BLaER1 treated with 17β-estradiol and CSF1 and Interleukin-3, amounts not matched to agents 10 nM and 100 nM (cell line): ENCODE measurements at regions not wholly inside any gene's neighbourhood (a gene's known extent, or its start where the extent isn't known, plus 50 kb on each side); places are given as distances from the start of the nearest gene placed in this dataset.
A peak's percentile ranks its signal among the peaks of the same experiment; 100 is the strongest.
"Not testable (repeated sequence)": the region's sequence is repeated elsewhere in the genome, so short reads cannot be mapped to it uniquely, and the experiment has no call there.

Experiments used
- H3K27ac ChIP-seq, 11 experiments: shearing (Covaris generic); formaldehyde crosslinking; 2 replicates each; pipeline ENCODE4 v1.8.1; 2022
- H3K27me3 ChIP-seq, 11 experiments: shearing (Covaris generic); formaldehyde crosslinking; 2 replicates each; pipeline ENCODE4 v1.8.1; 2022
- H3K36me3 ChIP-seq, 11 experiments: shearing (Covaris generic); formaldehyde crosslinking; 2 replicates each; pipeline ENCODE4 v1.8.1; 2022
- H3K4me1 ChIP-seq, 10 experiments: shearing (Covaris generic); formaldehyde crosslinking; 2 replicates each; pipeline ENCODE4 v1.8.1; 2022
- H3K4me2 ChIP-seq, 11 experiments: shearing (Covaris generic); formaldehyde crosslinking; 2 replicates each; pipeline ENCODE4 v1.8.1; 2022
- H3K4me3 ChIP-seq, 10 experiments: shearing (Covaris generic); formaldehyde crosslinking; 2 replicates each; pipeline ENCODE4 v1.8.1; 2022
- H3K9ac ChIP-seq, 11 experiments: shearing (Covaris generic); formaldehyde crosslinking; 2 replicates each; pipeline ENCODE4 v1.8.1; 2022
- H3K9me3 ChIP-seq, 11 experiments: shearing (Covaris generic); formaldehyde crosslinking; replicated peaks in 1 of 11; 2 replicates each; pipeline ENCODE4 v1.8.1; 2022
- H4K20me1 ChIP-seq, 11 experiments: shearing (Covaris generic); formaldehyde crosslinking; 2 replicates each; pipeline ENCODE4 v1.8.1; 2022
- Cebpa-rat ChIP-seq, 11 experiments: shearing (Covaris generic); IDR thresholded peaks; 2 replicates each; pipeline ENCODE4 v1.8.1; 2022

GRCh38 chrX:64580605-64581004 is 185.4 kb upstream of the MTMR8 start:
- peaks cover 4 to 75% (median 44%) of the 10 kb centered on the region in 11 experiments; a peak in 17 of 22 replicates for H3K27me3 ChIP-seq

GRCh38 chrX:64580035-64580434 is 184.8 kb upstream of the MTMR8 start:
- Histone ChIP-seq H3K27me3 (peaks cover 4 to 75% (median 40%) of the 10 kb centered on the region in 11 experiments; a peak in 17 of 22 replicates), H3K27ac (no peak overlapping the region), H4K20me1 (no peaks in the 10 kb centered on the region), H3K9me3 (peaks cover 15 to 23% (median 20%) of the 10 kb centered on the region in 11 experiments; a peak in 20 of 22 replicates), H3K9ac (no peak overlapping the region), H3K4me3 (no peak overlapping the region), H3K36me3 (no peaks in the 10 kb centered on the region), H3K4me1 (peaks cover 0 to 17% (median 6%) of the 10 kb centered on the region in 10 experiments; a peak in 9 of 20 replicates), H3K4me2 (peak overlapping the region in 5 of 11 experiments; percentile 6 to 37 (median 33); a peak in 7 of 22 replicates)
- TF ChIP-seq Cebpa-rat (IDR thresholded peaks at IDR 0.05), result no peak

More at GRCh38 chrX:64580605-64581004, 185.4 kb upstream of the MTMR8 start:
- Histone ChIP-seq H4K20me1 (no peaks in the 10 kb centered on the region), H3K4me2 (peak overlapping the region in 3 of 11 experiments; percentile 6 to 37 (median 33); a peak in 3 of 22 replicates), H3K27ac (no peak overlapping the region), H3K36me3 (no peaks in the 10 kb centered on the region), H3K4me3 (no peak overlapping the region), H3K9ac (no peak overlapping the region), H3K4me1 (peaks cover 0 to 17% (median 6%) of the 10 kb centered on the region in 10 experiments; a peak in 9 of 20 replicates), H3K9me3 (peaks cover 9 to 17% (median 15%) of the 10 kb centered on the region in 11 experiments; a peak in 17 of 22 replicates)
- TF ChIP-seq Cebpa-rat (IDR thresholded peaks at IDR 0.05), result no peak

GRCh38 chrX:64571011-64571410 is 175.8 kb upstream of the MTMR8 start:
- TF ChIP-seq Cebpa-rat (IDR thresholded peaks at IDR 0.05), result no peak
- no peak overlapping the region for H3K27ac ChIP-seq

GRCh38 chrX:64570204-64570603 is 175.0 kb upstream of the MTMR8 start:
- Histone ChIP-seq H3K4me2 (no peak overlapping the region), H3K27ac (no peak overlapping the region), H3K9me3 (peaks cover 11 to 18% (median 13%) of the 10 kb centered on the region in 11 experiments), H3K4me1 (no peaks in the 10 kb centered on the region), H3K36me3 (no peaks in the 10 kb centered on the region), H3K9ac (no peak overlapping the region), H3K4me3 (no peak overlapping the region), H3K27me3 (0 out of 22 replicates have a peak, but pooled peaks cover 0 to 5% (median 0%) of the 10 kb centered on the region in 11 experiments), H4K20me1 (no peaks in the 10 kb centered on the region)
- no peak for TF ChIP-seq Cebpa-rat (IDR thresholded peaks at IDR 0.05)

More at GRCh38 chrX:64571011-64571410, 175.8 kb upstream of the MTMR8 start:
- Histone ChIP-seq H4K20me1 (no peaks in the 10 kb centered on the region), H3K27me3 (0 out of 22 replicates have a peak, but pooled peaks cover 0 to 5% (median 0%) of the 10 kb centered on the region in 11 experiments), H3K4me1 (no peaks in the 10 kb centered on the region), H3K9ac (no peak overlapping the region), H3K9me3 (peaks cover 15 to 25% (median 19%) of the 10 kb centered on the region in 11 experiments), H3K36me3 (no peaks in the 10 kb centered on the region), H3K4me3 (no peak overlapping the region), H3K4me2 (no peak overlapping the region)

- not testable (repeated sequence) for H4K20me1 ChIP-seq, H3K27ac ChIP-seq, H3K36me3 ChIP-seq, H3K9ac ChIP-seq, H3K4me1 ChIP-seq, H3K27me3 ChIP-seq, H3K4me2 ChIP-seq, H3K4me3 ChIP-seq
- peaks cover 8 to 12% (median 10%) of the 10 kb centered on the region in 11 experiments for H3K9me3 ChIP-seq
These were observed 170.1 kb upstream of the MTMR8 start for GRCh38 chrX:64565348-64565747.

GRCh38 chrX:64549236-64549635 is 154.0 kb upstream of the MTMR8 start:
- not testable (repeated sequence) for H4K20me1 ChIP-seq, H3K27ac ChIP-seq, H3K4me2 ChIP-seq, H3K27me3 ChIP-seq, H3K4me1 ChIP-seq, H3K36me3 ChIP-seq, H3K9ac ChIP-seq, H3K4me3 ChIP-seq
- peaks cover 0 to 11% (median 0%) of the 10 kb centered on the region in 11 experiments; a peak in 3 of 22 replicates for H3K9me3 ChIP-seq

- Histone ChIP-seq H3K4me2 (no peak overlapping the region), H3K27ac (no peak overlapping the region), H3K4me1 (no peaks in the 10 kb centered on the region), H3K9me3 (peaks cover 0 to 4% (median 0%) of the 10 kb centered on the region in 11 experiments; a peak in 1 of 22 replicates), H4K20me1 (no peaks in the 10 kb centered on the region), H3K9ac (no peak overlapping the region), H3K36me3 (no peaks in the 10 kb centered on the region), H3K4me3 (no peak overlapping the region), H3K27me3 (peaks cover 0 to 5% (median 0%) of the 10 kb centered on the region in 11 experiments; a peak in 1 of 22 replicates)
- no peak for TF ChIP-seq Cebpa-rat (IDR thresholded peaks at IDR 0.05)
These were observed 141.5 kb upstream of the MTMR8 start for GRCh38 chrX:64536736-64537135.
